Chondrocyte (in vitro differentiated cells): ENCODE measurements at regions not wholly inside any gene's neighbourhood (a gene's known extent, or its start where the extent isn't known, plus 50 kb on each side); places are given as distances from the start of the nearest gene placed in this dataset.
"Not testable (repeated sequence)": the region's sequence is repeated elsewhere in the genome, so short reads cannot be mapped to it uniquely, and the experiment has no call there.

Source experiments
- DNase-seq: peaks from one replicate; pipeline ENCODE4 v3.0.0; 2021; ENCODE audit warnings: mixed read lengths, low spot score
- H3K27ac Mint-ChIP-seq: one replicate; pipeline ENCODE4 v1.8.0; 2021; ENCODE audit warnings: mild to moderate bottlenecking, moderate library complexity, mixed read lengths; ENCODE audit not compliant: unreplicated experiment
- H3K27me3 Mint-ChIP-seq: 2 replicates; pipeline ENCODE4 v1.8.0; 2021; ENCODE audit warnings: low read depth, mixed read lengths
- H3K36me3 Mint-ChIP-seq: 2 replicates; pipeline ENCODE4 v1.8.0; 2021; ENCODE audit warnings: low read depth, mixed read lengths
- H3K4me1 Mint-ChIP-seq: 2 replicates; pipeline ENCODE4 v1.8.0; 2021; ENCODE audit warnings: low read depth, mild to moderate bottlenecking, mixed read lengths
- H3K4me3 Mint-ChIP-seq: one replicate; pipeline ENCODE4 v1.8.0; 2021; ENCODE audit warnings: mild to moderate bottlenecking, moderate library complexity, mixed read lengths; ENCODE audit not compliant: unreplicated experiment
- H3K9me3 Mint-ChIP-seq: 2 replicates; pipeline ENCODE4 v1.8.0; 2021; ENCODE audit warnings: low read depth, mixed read lengths
- CTCF ChIP-seq: fragments of 200-600 bp; sonication (generic); IDR thresholded peaks from 2 replicates; pipeline ENCODE4 v1.5.0; 2021; ENCODE audit warnings: antibody characterized with exemption, mild to moderate bottlenecking, moderate library complexity

GRCh38 chr6:167747645-167748044 lies 79.1 kb upstream of the AFDN start:
- no peaks in the 10 kb centered on the region for H3K36me3 Mint-ChIP-seq
- no peaks in the 10 kb centered on the region for H3K4me1 Mint-ChIP-seq
- H3K27me3 Mint-ChIP-seq: peaks cover 21% of the 10 kb centered on the region
- DNase-seq: no peak
- TF ChIP-seq CTCF: no peak
- H3K9me3 Mint-ChIP-seq: no peaks in the 10 kb centered on the region
- no peak overlapping the region for H3K4me3 Mint-ChIP-seq
- H3K27ac Mint-ChIP-seq: no peak overlapping the region

GRCh38 chr6:167748046-167748445 lies 78.7 kb upstream of the AFDN start:
- H3K9me3 Mint-ChIP-seq: no peaks in the 10 kb centered on the region
- no peaks in the 10 kb centered on the region for H3K36me3 Mint-ChIP-seq
- TF ChIP-seq CTCF: no peak
- peaks cover 21% of the 10 kb centered on the region for H3K27me3 Mint-ChIP-seq
- H3K4me3 Mint-ChIP-seq: no peak overlapping the region
- no peak for DNase-seq
- H3K4me1 Mint-ChIP-seq: no peaks in the 10 kb centered on the region
- H3K27ac Mint-ChIP-seq: no peak overlapping the region

- Mint-ChIP-seq H3K27ac (no peak overlapping the region), H3K9me3 (no peaks in the 10 kb centered on the region), H3K27me3 (peaks cover 21% of the 10 kb centered on the region), H3K4me1 (no peaks in the 10 kb centered on the region), H3K36me3 (no peaks in the 10 kb centered on the region), H3K4me3 (no peak overlapping the region)
- DNase-seq: peak; percentile 68
- TF ChIP-seq CTCF: no peak
These were observed 78.0 kb upstream of the AFDN start for GRCh38 chr6:167748458-167749379.

- Mint-ChIP-seq H3K4me3 (no peak overlapping the region), H3K27ac (no peak overlapping the region), H3K4me1 (no peaks in the 10 kb centered on the region), H3K36me3 (no peaks in the 10 kb centered on the region), H3K9me3 (no peaks in the 10 kb centered on the region), H3K27me3 (peaks cover 20% of the 10 kb centered on the region)
- no peak for TF ChIP-seq CTCF
- peak; percentile 61 for DNase-seq
These were observed 75.8 kb upstream of the AFDN start for GRCh38 chr6:167750956-167751358.

- peak; percentile 57 for DNase-seq
- Mint-ChIP-seq H3K36me3 (no peaks in the 10 kb centered on the region), H3K9me3 (no peaks in the 10 kb centered on the region), H3K27ac (no peak overlapping the region), H3K4me1 (no peaks in the 10 kb centered on the region), H3K27me3 (peaks cover 19% of the 10 kb centered on the region), H3K4me3 (no peak overlapping the region)
- TF ChIP-seq CTCF: no peak
These were observed 75.1 kb upstream of the AFDN start for GRCh38 chr6:167751579-167752115.

- not testable (repeated sequence) for H3K4me3 Mint-ChIP-seq
- peaks cover 24% of the 10 kb centered on the region for H3K27me3 Mint-ChIP-seq
These were observed 73.4 kb upstream of the AFDN start for GRCh38 chr6:167753281-167753680.

More at GRCh38 chr6:167753281-167753680, 73.4 kb upstream of the AFDN start:
- H3K27ac Mint-ChIP-seq, H3K9me3 Mint-ChIP-seq, H3K4me1 Mint-ChIP-seq, H3K36me3 Mint-ChIP-seq: not testable (repeated sequence)
- DNase-seq: peak; percentile 25
